HG02571 (cell line): ENCODE measurements at regions not wholly inside any gene's neighbourhood (a gene's known extent, or its start where the extent isn't known, plus 50 kb on each side); places are given as distances from the start of the nearest gene placed in this dataset.

Experiments
- ATAC-seq: cut with Tn5 transposase; IDR thresholded peaks from one replicate; pipeline ENCODE4 v1.9.1; 2021; ENCODE audit warnings: mild to moderate bottlenecking, moderate library complexity; ENCODE audit not compliant: unreplicated experiment

- peak; percentile 42 for ATAC-seq
These were observed 141.0 kb downstream of the RPIA start for GRCh38 chr2:88832311-88832991.

- no peak for ATAC-seq
These were observed 141.5 kb downstream of the RPIA start for GRCh38 chr2:88832992-88833389.

GRCh38 chr2:88834376-88834775 lies 142.9 kb downstream of the RPIA start:
- no peak for ATAC-seq

GRCh38 chr2:88834866-88835265 lies 143.4 kb downstream of the RPIA start:
- no peak for ATAC-seq

GRCh38 chr2:88835726-88836125 lies 144.3 kb downstream of the RPIA start:
- ATAC-seq, result no peak

GRCh38 chr2:88836351-88836750 lies 144.9 kb downstream of the RPIA start:
- ATAC-seq, result no peak

GRCh38 chr2:88837511-88838160 lies 146.2 kb downstream of the RPIA start:
- ATAC-seq, result no peak

GRCh38 chr2:88838165-88838635 lies 146.7 kb downstream of the RPIA start:
- peak; percentile 83 for ATAC-seq

GRCh38 chr2:88841224-88841929 lies 149.9 kb downstream of the RPIA start:
- no peak for ATAC-seq

GRCh38 chr2:88842656-88843460 lies 151.4 kb downstream of the RPIA start:
- ATAC-seq, result no peak

GRCh38 chr2:88843651-88844050 lies 152.2 kb downstream of the RPIA start:
- ATAC-seq, result no peak

GRCh38 chr2:88844960-88845359 lies 153.5 kb downstream of the RPIA start:
- ATAC-seq, result no peak

- ATAC-seq, result peak; percentile 78
These were observed 154.5 kb downstream of the RPIA start for GRCh38 chr2:88845772-88846661.

GRCh38 chr2:88852753-88853402 lies 161.4 kb downstream of the RPIA start:
- ATAC-seq, result no peak

- ATAC-seq, result no peak
These were observed 161.9 kb downstream of the RPIA start for GRCh38 chr2:88853403-88853790.

- ATAC-seq, result no peak
These were observed 163.1 kb downstream of the RPIA start for GRCh38 chr2:88854528-88854927.

GRCh38 chr2:88855620-88856408 lies 164.3 kb downstream of the RPIA start:
- peak; percentile 31 for ATAC-seq

GRCh38 chr2:88856409-88857135 lies 165.1 kb downstream of the RPIA start:
- peak; percentile 15 for ATAC-seq
